Kasumi-1 (cell line): ENCODE measurements at regions not wholly inside any gene's neighbourhood (a gene's known extent, or its start where the extent isn't known, plus 50 kb on each side); places are given as distances from the start of the nearest gene placed in this dataset.

ENCODE experiments used
- DNase-seq, 2 experiments: peaks; one replicate each; lab custom pipeline; 2025; lab: John Stamatoyannopoulos, UW

DNA sequence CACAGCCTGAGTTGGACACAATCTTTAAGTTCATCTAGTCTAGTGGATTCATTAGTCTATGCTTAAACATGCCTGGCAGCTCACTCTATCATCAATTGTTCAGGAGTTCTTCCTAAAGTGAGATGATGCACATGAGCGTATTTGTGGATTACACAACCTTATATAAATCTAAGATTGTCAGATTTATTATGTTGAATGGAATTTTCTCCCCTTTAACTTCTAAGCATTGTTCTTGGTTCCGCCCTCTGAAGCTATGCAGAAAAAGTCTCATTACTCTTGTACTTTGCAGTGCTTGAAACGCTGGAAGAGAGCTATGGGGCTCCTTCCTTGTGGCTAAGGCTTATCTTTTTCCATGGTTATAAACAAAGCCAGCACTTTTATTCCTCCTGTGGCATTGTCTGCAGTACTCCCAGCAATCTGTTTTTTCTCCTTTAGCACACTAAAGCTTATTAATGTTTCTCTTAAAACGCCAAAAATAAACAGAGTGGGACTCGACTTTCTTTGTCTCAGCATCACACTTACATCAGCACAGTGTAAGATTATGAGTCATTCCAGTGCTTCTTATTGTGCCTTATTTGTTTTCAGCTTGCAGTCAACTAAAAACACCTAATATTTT lies 316.8 kb upstream of the CAMK1G start:
- DNase-seq: no peak

DNA sequence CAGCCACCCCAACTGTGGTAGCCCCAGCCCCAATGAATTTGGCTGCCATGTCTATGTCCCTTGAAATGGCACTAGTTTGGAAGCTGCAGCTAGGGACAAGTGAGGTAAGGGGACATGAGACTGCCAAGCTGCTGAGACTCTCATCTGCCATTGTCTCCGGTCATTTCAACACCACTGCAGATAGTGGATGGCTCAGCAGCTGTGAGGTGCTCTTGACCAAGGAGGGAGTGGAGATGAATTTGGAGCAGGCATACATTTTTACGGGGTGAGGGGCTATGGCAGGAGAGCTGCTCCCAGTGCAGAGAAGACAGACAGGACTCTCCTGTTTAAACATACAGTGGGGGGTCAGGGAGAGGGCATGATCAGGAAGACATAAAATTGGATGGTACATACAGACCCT lies 315.5 kb upstream of the CAMK1G start:
- no peak for DNase-seq

DNA sequence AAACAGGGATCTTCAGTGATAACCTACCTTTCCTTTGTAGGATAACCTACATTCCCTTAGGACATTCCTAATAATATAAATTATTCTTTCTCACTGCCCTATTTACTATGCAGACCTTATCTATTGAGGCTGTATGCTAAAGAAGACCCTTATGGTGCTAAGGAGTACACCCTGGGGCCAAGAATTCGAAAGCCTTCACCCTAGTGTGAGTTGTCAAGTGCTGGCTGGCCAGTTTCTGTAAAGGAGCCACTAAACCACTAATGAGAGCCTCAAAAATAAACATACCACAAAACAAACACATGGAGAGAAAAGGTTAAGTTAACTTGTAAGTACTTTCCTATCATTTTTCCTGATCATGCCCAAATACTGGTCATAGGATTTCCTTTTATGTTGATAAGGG lies 315.0 kb upstream of the CAMK1G start:
- no peak for DNase-seq

DNA sequence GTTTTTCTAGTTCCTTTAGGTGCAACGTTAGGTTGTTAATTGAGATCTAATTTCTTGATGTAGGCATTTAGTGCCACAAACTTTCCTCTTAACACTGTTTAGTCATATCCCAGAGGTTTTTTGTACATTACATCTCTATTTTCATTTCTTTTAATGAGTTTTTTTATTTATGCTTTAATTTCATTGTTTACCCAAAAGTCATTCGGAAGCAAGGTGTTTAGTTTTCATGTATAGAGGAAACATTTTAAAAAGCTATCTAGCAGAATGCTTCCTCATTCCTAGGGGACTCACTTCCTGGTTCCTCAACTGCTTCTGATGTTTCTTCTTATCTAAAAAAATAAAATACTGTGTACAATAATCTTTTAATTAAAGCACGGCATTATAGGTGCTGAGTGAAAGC lies 307.2 kb upstream of the CAMK1G start:
- DNase-seq: no peak

DNA sequence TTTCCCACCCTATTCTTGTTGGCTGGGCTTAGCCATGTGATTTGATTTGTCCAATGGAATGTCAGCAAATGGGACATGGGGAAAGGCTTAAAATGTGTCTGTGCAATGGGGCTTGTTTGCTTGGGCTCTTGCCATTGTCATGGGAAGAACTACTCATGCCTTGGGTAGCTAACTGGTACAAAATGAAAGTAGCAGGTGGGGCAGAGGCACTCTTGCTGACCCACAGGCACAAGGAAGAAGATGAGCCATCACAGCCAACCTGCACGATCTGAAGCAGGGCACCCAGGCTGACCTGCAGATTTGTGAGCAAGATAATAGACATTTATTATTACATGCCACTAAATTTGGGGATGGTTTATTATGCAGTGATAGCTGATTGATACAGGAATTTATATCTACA lies 305.9 kb upstream of the CAMK1G start:
- DNase-seq: no peak

DNA sequence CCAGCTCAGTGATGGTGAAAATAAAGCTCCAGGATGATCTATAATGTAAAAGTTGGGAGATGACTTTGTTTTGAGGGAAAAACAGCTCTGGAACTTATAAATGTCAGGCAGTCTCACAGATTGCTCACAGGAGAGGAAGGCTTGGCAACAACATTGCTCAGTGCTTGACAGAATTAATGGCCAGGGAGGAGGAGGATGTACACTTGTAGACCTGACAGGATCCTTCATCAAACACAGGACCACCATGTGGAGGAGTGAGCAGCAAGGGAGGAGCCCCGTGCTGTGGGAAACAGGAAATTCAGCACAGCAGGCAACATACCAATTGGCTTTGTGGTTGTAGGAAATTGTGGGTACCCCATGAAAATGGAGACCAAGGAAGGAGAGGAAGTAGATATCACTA lies 291.8 kb upstream of the CAMK1G start:
- DNase-seq: no peak

DNA sequence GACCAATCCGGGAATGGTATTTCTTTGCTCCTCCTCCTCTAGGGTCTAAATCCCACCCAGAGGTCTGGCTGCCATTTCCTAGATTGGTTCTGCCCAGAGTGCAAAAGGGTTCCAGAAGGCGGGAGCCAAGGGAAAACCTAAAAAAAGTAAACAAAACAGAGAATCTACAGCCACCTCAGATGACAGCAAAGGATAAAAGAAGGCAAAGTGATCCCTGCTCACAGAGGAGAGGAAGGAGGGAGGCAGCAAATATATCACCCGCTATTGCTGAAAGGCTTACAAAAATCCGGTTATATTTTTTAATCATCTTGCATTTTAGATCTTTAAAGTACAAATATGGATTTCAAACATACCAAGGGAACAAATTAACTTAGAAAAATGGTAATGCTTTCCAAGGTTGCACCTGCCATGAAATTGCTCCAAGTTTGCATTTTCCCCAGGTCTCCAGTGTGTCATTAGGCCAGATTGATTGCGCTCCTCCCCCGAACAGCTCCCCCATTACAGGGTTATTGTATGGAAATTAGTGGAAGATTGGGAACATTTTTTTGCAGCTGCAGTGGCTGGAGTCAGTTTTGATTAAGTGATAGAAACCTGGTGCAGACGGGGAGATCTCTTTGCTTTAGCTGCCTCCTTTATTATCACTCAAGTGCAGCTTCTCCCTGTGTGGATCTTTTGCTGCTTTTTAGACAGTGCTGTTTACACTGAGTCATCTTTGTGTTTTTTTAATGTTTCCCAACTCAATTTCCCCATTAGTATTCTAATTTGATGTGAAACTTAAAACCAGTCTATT lies 280.5 kb upstream of the CAMK1G start:
- no peak for DNase-seq

DNA sequence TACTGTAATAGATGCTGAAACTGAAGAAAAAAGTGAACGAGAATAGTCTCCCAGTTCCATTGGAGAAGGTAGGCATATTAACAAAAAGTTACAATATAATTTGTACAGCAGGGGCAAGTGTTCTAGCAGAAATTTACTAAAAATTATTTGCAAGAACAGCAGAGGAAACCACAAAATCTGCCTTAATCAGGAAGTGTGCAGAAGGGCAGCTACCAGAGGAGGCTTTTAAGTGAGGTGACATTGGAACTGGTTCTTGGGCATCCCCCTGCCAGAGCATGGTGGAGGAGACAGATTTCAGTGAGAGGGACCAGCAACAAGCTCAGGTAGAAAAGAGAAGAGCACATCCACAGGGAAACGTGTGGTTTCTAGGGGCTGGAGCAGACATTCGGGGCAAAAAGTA lies 279.3 kb upstream of the CAMK1G start:
- DNase-seq: no peak

DNA sequence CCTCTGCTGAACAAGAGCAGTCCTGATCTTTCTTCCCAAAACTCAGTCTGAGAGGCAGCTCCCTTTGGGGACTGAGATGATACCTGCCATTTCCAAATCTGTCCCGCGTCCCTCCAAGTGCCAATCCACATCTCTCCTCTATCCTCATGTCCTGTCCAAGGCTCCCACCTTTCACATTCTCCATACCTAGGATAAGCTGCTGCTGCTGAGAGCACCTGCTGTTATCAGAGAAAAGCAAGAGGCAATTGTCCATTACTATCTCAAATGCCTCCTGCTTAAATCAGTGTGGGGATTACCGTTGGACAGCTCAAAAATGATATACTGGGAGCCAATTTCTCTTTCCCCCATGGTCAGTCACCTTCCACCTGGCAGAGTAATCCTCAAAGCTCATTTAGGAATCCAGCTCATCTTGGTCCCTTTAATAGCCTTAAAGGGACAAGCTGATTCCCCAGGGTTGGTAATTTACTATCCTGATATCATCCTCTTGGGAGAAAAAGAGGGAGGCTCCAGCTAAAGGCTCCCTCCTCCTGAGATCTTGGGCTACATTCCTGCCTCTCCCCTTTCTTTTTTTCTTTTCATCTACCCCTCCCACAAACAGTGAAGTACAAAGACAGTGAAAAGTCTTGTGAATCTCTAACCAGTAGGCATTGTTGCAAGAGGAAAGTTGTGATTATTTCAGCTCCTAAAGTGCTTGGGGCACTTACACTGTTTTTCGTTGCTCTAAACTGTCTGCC lies 278.1 kb upstream of the CAMK1G start:
- no peak for DNase-seq

DNA sequence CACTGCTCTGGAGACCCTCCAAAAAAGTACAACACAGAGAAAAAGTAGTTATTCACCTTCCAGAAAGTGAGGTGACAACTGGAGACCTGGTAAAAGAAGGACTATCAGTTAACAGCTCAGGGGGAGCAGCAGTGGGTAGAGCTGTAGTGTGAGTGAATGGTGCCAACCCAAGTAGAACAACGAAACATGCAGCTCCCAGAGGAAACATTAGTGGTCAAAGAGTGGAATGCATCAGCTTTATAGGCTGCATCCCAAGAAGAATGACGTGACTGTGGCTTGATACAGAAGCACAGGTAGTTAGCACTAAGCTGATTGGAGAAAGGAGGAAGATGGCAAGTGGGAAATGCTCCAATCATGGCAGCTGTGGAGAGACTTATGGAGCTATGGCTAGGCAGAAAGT lies 275.7 kb upstream of the CAMK1G start:
- DNase-seq: no peak

DNA sequence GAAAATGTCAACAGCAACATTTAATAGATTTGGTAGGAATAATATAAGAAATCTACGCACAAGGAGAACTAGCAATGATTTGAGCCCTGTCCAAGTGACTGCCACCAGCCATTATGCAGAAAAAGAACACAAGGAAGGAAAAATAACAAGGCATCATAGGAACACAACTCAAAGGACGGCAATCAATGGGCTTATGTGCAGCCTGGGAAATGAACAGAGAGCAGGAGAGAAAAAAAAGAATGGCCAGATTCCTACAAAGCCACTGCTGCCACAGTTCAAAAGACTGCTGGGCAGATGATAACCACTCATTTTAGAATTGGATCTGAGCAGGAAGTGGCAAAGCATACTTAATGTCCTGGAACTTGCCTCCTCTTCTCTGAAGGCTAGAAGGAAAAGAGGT lies 274.3 kb upstream of the CAMK1G start:
- DNase-seq: no peak

DNA sequence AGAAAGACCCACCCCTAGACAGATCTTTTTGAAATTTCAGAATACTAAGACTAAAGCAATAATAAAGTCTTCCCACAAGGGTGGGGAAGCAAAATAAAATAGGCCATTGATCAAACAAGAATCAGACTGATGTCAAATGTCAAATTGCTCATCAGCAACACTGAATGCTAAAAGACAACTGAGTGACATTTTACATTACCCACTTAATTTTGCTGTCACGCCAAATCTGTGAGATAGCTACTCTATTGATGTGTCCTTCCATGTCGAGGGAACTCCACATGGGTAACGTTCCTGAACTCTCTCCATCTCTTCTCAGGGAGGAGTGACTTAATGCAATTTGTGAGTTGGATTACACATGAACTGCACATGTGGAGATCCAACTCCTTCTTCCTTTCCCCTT lies 271.7 kb upstream of the CAMK1G start:
- DNase-seq: no peak

DNA sequence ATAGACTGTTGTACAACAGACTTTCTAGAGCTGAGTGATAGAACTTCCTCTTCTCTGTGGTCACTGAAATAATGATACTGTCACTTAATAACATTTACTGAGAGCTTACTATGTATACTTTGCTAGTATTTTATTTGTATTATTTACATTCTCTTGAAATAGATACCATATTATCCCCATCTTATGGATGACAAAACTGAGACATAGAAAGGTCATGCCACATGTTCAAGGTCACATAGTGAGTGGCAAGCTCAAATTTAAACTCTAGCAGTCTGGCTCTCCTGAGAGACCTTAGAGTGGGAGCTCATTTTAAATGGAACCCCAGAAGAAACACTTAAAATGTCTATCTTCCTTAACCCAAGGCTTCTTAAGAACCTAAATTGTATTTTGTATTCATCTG lies 266.6 kb upstream of the CAMK1G start:
- no peak for DNase-seq

DNA sequence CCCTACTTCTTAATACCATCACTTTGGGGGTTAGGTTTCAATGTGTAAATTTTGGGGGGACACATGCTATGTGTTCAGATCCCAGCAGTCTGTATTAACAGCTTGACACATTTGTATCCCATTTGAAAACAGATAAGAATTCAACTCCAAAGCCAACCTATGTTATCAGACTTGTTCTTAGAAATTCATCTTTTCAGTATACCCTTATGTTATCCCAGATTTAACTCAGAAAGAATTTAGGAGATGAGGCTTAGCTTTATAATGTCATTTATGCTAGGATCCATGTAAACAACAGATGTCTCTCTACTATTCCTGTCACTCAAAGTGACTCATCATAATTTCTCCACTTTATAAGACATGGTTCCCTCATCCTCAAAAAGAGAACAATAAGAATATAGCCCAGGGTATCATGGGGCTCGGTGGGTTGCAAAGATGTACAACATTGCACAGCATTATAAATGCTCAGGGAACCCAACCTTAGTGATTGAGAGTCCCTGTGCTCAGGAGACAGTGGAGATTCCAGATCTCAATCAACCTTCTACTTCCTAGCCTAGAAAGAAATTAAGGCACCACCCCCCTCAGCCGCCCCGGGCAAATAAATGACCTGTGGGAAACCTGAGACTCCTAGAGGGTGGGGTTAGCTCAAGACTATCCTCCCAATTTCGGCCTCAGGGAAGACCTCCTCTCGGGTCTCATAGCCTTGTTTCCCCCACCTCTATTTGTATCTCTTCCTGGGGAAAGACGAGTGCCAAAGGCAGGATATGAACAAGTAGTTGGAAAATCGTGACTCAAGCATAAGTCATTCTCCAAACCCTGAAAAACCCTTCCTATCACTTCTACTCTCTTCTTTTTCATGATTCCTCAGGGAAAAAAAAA lies 265.1 kb upstream of the CAMK1G start:
- no peak for DNase-seq

DNA sequence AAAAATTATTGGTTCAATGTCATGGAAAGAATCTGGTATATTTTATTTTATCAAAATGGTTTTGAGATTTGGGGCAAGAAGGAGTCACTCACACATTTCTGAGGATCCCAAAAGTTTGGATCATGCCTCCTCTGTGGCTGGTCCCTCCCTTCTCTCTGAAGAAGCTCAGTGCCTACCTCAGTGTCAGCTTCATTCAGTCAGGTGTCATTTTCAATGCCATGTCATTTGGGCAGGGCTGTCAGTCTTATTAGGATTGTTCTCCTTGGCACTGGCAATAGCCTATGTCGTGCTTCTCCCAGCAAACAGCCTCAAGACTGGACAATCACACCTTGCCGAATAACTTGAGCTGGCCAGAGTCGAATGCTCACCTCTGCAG lies 264.5 kb upstream of the CAMK1G start:
- no peak for DNase-seq

DNA sequence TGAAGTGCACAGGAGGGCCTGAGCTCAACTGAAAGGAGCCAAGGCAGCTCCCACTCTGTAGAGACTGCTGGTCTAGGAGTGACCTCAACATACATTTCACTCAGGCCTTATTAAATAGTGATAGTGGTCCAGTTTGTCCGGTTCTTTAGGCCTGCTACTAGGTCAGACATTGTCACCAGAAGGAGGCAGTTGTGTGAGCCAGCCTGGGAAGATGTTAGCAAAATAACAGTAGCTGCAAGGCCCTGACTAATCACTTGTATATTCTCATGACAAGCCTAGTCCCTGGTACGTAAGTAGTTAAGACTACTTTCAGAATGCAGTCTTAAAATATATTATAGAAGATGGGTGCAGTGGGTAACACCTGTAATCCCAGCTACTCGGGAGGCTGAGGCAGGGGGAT lies 264.0 kb upstream of the CAMK1G start:
- no peak for DNase-seq

DNA sequence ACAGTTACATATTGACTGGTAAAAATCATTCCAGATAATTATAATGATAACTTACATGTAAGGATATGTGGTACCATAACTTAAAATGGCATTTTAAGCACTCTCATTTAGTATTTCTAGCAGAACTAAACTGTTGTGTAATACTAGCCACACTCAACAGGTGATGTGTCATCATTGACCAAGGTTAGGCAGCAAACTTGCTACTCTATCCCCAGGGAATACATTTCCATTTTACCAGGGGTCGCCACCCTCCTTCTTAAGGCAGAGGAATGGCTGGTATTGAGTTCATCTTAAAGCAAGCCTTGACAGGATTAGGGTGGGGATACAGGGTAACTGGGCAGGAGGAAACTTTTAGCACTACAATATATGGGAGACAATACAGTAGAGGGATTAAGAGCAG lies 259.8 kb upstream of the CAMK1G start:
- no peak for DNase-seq

DNA sequence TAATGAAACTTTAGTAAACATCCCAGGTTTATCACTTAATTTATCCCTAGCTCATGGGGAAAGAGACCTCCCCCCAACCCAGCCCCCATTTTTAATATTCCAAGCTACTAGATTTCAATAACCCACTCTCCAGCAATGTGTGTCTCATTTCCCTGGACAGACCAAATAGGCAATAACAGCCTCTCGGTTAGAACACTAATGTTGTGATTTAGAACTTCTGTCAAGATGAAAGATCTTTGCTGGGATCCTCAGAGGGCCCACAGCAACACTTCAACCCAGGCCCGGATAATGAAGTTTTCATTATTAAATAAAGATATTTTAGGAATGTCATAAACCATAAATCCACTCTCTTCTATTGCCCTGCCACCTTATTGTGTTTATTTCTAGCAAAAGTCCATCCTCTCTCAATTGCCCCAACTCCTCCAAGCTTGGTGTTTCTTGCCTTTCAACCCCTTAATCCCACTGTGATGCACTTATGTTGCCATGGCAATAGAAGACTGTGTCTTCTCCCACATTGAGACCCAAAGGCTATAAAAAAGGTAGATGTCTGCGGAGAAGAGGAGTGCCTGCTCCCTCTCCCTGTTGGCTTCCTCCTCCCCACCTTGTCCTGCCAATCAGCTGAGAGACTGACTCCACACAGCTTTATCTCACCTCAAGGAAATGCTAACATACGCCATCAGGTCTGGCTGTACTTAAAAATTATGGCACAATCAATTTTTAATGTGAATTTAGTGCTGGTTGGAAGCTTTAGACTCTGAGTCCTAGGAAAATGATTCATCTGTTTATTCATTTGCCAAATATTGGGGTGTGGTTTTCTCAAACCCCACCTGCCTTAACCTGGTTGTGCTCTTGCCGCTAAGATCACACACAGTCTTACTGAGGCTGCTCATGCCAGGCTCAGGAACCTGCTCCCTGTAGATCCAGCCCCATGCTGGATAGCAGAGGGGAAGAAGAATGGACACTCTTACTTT lies 258.3 kb upstream of the CAMK1G start:
- DNase-seq: no peak

DNA sequence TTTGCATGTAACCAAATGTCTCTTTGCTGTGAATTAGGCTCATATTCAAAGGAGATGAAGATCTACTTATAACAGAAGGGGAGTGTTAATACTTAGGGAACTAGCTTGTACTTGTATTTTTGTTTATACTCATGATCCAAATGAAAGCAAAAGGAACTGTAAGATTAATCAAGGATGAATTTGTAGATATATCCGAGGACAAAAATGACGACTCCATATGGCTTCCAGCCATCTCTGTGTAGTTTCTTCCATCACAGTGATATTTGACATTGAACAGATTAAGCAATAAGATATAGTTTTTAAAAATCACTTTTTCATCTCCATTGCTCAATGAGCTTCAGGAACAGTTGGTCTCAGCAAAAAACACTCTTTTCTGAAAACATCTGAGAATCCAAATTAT lies 257.4 kb upstream of the CAMK1G start:
- DNase-seq: no peak

DNA sequence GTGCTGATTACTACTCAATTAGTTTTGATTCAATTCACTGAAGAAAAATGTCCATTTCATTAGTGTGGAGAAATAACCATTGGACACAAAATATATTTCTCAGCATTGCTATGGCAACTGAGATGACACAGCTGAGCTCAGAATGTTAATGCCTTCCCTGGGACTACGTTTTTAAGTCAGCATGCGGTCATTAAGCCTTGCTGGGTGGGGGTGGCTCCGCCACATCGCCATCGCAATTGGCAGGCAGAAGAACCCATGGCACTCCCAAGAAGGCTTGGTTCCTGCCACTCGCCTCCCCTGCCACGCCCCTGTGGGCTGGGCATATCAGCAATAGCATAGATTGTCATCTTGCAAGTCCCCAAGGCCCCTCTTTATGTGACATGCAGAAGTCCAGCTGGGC lies 256.7 kb upstream of the CAMK1G start:
- no peak for DNase-seq

DNA sequence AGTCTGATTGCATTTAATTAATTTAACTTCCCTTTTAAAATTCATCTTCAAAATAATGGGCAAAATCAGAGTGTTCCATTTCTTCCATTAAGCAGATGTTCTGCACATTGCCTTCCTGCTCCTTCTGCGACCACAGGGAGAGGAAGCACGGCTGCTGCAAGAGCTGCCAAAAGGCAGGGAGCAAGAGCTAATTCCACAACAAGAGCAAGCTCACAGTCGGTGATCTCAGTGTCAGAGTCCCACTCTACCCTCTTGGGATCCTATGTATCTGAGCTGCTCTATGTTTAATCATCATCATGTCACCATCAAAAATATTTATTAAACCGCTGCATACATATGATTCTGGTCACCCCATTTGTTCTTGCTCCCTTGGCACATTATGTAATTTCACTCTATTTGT lies 255.3 kb upstream of the CAMK1G start:
- DNase-seq: no peak
